HG03378 (cell line): ENCODE measurements at regions not wholly inside any gene's neighbourhood (a gene's known extent, or its start where the extent isn't known, plus 50 kb on each side); places are given as distances from the start of the nearest gene placed in this dataset.
"Not testable (repeated sequence)": the region's sequence is repeated elsewhere in the genome, so short reads cannot be mapped to it uniquely, and the experiment has no call there.

Experiments used
- ATAC-seq: cut with Tn5 transposase; IDR thresholded peaks from one replicate; pipeline ENCODE4 v1.9.1; 2021; ENCODE audit warnings: mild to moderate bottlenecking, moderate library complexity; ENCODE audit not compliant: unreplicated experiment

- no peak for ATAC-seq
Measured at GRCh38 chr4:188432328-188432727, 293.1 kb downstream of the TRIML1 start.

GRCh38 chr4:188433741-188434315 lies 294.6 kb downstream of the TRIML1 start:
- ATAC-seq, result no peak

- ATAC-seq, result no peak
Measured at GRCh38 chr4:188434643-188435042, 295.4 kb downstream of the TRIML1 start.

- no peak for ATAC-seq
Measured at GRCh38 chr4:188435381-188435780, 296.1 kb downstream of the TRIML1 start.

- ATAC-seq, result no peak
Measured at GRCh38 chr4:188437535-188437934, 298.3 kb downstream of the TRIML1 start.

GRCh38 chr4:188438391-188438824 lies 299.2 kb downstream of the TRIML1 start:
- ATAC-seq, result not testable (repeated sequence)

GRCh38 chr4:188439641-188440311 lies 300.5 kb downstream of the TRIML1 start:
- no peak for ATAC-seq

GRCh38 chr4:188444500-188444899 lies 305.3 kb downstream of the TRIML1 start:
- ATAC-seq, result no peak

GRCh38 chr4:188448996-188449395 lies 309.8 kb downstream of the TRIML1 start:
- ATAC-seq, result not testable (repeated sequence)

GRCh38 chr4:188450571-188450970 lies 311.3 kb downstream of the TRIML1 start:
- ATAC-seq, result no peak

- ATAC-seq, result no peak
Measured at GRCh38 chr4:188452097-188452496, 312.9 kb downstream of the TRIML1 start.

- no peak for ATAC-seq
Measured at GRCh38 chr4:188454575-188454974, 315.3 kb downstream of the TRIML1 start.

GRCh38 chr4:188455062-188455752 lies 316.0 kb downstream of the TRIML1 start:
- ATAC-seq, result no peak

GRCh38 chr4:188459381-188459780 lies 320.1 kb downstream of the TRIML1 start:
- no peak for ATAC-seq

- no peak for ATAC-seq
Measured at GRCh38 chr4:188463909-188464308, 324.7 kb downstream of the TRIML1 start.

GRCh38 chr4:188466001-188466400 lies 326.8 kb downstream of the TRIML1 start:
- no peak for ATAC-seq

- no peak for ATAC-seq
Measured at GRCh38 chr4:188484256-188484655, 345.0 kb downstream of the TRIML1 start.

GRCh38 chr4:188485906-188486305 lies 346.7 kb downstream of the TRIML1 start:
- no peak for ATAC-seq

GRCh38 chr4:188492886-188493285 lies 353.6 kb downstream of the TRIML1 start:
- ATAC-seq, result no peak

GRCh38 chr4:188495169-188495568 lies 355.9 kb downstream of the TRIML1 start:
- ATAC-seq, result no peak

- ATAC-seq, result no peak
Measured at GRCh38 chr4:188511431-188511830, 372.2 kb downstream of the TRIML1 start.

- ATAC-seq, result no peak
Measured at GRCh38 chr4:188532751-188533150, 393.5 kb downstream of the TRIML1 start.
